Activated CD8-positive, alpha-beta memory T cell treated with anti-CD3 and anti-CD28 coated beads, Interleukin-2, amount 10 ng/mL, durations not matched to agents 7 days and 5 days (primary cell): ENCODE measurements at regions not wholly inside any gene's neighbourhood (a gene's known extent, or its start where the extent isn't known, plus 50 kb on each side); places are given as distances from the start of the nearest gene placed in this dataset.

Source experiments
- ATAC-seq: fragments of 150-1000 bp; cut with Tn5 transposase; one replicate; pipeline ENCODE4 v1.10.0; 2021; ENCODE audit warnings: moderate library complexity
- CTCF ChIA-PET: fragments of 350-600 bp; sonication (Branson Sonifier 250); formaldehyde crosslinking; loops from one replicate; lab custom pipeline; 2021; ENCODE audit warnings: antibody characterized with exemption; lab: Charles Lee
- DNase-seq: peaks from one replicate; pipeline ENCODE4 v3.0.0-alpha.2; 2020
- H3K27ac Mint-ChIP-seq: one replicate; pipeline ENCODE4 v1.8.0; 2021; ENCODE audit warnings: mild to moderate bottlenecking, mixed read lengths
- H3K27me3 Mint-ChIP-seq: one replicate; pipeline ENCODE4 v1.8.0; 2021; ENCODE audit warnings: mixed read lengths
- H3K36me3 Mint-ChIP-seq: one replicate; pipeline ENCODE4 v1.8.0; 2021; ENCODE audit warnings: mild to moderate bottlenecking, mixed read lengths
- H3K4me1 Mint-ChIP-seq: one replicate; pipeline ENCODE4 v1.8.0; 2021; ENCODE audit warnings: mixed read lengths
- H3K4me3 Mint-ChIP-seq: one replicate; pipeline ENCODE4 v1.8.0; 2021; ENCODE audit warnings: mild to moderate bottlenecking, moderate library complexity, mixed read lengths
- H3K9me3 Mint-ChIP-seq: one replicate; pipeline ENCODE4 v1.8.0; 2022; ENCODE audit warnings: low read depth, mixed read lengths

DNA sequence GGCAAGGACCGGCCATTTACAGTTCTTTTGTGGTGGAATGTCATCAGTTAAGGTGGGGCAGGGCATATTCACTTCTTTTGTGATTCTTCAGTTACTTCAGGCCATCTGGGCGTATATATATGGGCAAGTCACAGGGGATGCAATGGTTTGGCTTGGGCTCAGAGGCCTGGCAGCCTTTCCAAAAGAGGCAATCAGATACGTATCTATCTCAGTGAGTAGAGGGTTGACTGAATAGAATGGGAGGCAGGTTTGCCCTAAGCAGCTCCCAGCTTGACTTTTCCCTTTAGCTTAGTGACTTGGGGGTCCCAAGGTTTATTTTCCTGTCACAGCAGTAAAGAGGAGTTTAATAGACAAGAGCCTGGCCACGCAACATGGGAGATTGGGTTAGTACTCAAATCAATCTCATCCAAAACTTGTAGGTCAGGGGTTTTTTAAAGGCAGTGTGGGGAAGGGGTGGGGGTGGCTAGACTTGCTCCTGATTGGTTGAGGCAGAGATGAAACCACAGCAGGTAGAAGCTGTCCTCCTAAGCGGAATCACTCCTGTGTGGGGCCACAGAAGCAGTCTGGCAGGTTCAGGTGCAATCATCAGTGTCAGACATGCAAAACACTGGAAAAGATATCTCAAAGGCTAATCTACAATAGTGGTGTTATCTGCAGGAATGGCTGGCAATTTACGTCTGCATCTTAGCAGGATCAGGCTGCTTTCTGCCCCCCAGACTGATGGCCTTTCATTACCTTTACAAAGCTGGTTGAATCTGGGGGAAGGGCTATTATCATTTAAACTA, 112.9 kb downstream of the TLR5 start:
- H3K4me3 Mint-ChIP-seq, result no peak overlapping the region
- CTCF ChIA-PET, result no interaction called here
- no peaks in the 10 kb centered on the region for H3K36me3 Mint-ChIP-seq
- H3K9me3 Mint-ChIP-seq, result no peaks in the 10 kb centered on the region
- H3K4me1 Mint-ChIP-seq, result peaks cover 2% of the 10 kb centered on the region
- H3K27me3 Mint-ChIP-seq, result no peaks in the 10 kb centered on the region
- no peak overlapping the region for H3K27ac Mint-ChIP-seq
- DNase-seq (no peak), ATAC-seq (no peak)

DNA sequence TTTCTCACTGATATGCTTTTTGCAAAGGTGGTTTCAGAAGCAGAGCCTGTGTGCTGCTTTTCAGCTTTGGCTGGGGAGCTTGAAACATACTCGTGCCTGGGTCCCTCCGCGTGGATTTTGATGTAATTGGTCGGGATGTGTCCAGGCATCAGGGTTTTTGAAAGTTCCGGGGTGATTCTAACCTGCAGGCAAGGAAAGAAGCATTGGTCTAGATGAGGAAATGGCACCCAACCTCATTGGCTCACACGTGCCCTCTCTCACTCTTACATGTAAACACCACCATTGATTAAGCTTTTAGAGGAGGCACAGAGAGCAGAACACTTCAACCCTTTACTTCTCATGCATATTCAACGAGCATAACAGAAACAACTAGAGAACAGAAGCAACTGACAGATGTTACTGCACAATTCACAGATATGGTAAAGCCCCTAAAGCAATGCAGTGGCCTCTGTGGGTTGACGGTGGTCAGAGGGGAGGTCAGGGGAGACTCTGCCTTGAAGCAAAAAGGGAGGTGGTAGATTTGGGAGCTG, 112.1 kb downstream of the TLR5 start:
- CTCF ChIA-PET, result no interaction called here
- DNase-seq (no peak), ATAC-seq (no peak)
- no peak overlapping the region for H3K27ac Mint-ChIP-seq
- H3K36me3 Mint-ChIP-seq, result no peaks in the 10 kb centered on the region
- peaks cover 2% of the 10 kb centered on the region for H3K4me1 Mint-ChIP-seq
- no peaks in the 10 kb centered on the region for H3K9me3 Mint-ChIP-seq
- no peak overlapping the region for H3K4me3 Mint-ChIP-seq
- no peaks in the 10 kb centered on the region for H3K27me3 Mint-ChIP-seq

DNA sequence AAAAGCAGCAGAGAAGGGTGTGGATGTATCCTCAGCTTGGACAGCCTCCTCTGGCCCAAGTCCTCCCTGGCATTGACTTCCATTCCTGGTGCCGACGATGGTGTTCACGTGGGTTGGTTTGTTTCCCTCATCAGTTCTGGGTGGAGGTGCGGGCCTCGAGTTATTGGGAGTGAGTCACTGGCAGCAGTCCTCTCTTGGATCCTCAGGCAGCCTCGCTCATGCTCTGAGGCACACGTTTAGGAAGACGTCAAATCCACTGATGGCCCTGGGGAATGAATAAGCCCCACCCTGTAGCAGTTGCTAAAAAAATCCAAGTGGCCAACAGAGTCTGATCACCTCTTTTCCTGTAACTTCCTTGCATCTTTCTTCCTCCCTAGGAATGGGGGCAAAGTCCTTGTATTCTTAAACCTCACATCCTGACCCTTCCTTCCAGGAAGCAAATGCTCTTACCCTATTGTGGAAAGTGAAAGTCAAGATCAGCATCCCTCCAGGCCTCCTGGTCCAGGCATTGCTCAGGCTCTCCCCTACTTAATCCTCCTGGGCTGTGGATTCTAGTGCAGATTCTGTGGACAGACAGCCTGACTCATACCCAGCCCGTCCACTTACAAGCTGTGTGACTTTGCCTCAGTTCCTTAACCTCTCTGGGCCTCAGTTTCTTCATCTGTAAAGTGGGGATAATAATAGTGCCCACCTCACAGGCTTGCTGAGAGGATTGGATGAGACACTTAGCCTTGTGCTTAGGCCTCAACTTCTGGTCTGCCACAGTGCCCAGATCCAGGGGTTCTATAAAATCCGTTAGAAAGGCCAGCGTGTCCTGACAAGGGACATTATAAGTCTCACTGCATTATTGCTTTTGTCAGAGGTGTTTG, 111.1 kb downstream of the TLR5 start:
- Mint-ChIP-seq H3K9me3 (no peaks in the 10 kb centered on the region), H3K27me3 (no peaks in the 10 kb centered on the region), H3K4me1 (no peaks in the 10 kb centered on the region), H3K27ac (no peak overlapping the region), H3K36me3 (no peaks in the 10 kb centered on the region), H3K4me3 (no peak overlapping the region)
- ATAC-seq (no peak), DNase-seq (no peak)
- CTCF ChIA-PET, result no interaction called here

DNA sequence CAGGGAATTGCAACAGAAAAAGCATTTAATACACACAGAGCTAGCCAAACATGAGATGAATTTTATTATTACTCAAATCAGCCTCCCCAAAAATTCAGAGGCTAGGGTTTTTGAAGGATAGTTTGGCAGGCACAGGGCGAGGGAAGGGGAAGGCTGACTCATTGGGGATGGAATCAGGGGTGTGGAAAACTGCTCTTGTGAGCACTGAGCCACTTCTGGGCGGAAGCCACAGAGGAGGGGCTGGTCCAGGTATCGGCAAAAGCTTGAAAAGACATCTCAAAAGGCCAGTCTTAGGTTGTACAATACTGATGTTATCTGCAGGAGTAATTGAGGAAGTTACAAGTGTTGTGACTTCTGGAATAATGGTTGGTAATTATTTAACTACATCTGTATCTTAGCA, 109.4 kb downstream of the TLR5 start:
- no peaks in the 10 kb centered on the region for H3K4me1 Mint-ChIP-seq
- no peaks in the 10 kb centered on the region for H3K27me3 Mint-ChIP-seq
- H3K9me3 Mint-ChIP-seq, result no peaks in the 10 kb centered on the region
- no peak overlapping the region for H3K4me3 Mint-ChIP-seq
- no peak overlapping the region for H3K27ac Mint-ChIP-seq
- DNase-seq, result no peak
- CTCF ChIA-PET, result no interaction called here
- ATAC-seq, result no peak
- no peaks in the 10 kb centered on the region for H3K36me3 Mint-ChIP-seq

DNA sequence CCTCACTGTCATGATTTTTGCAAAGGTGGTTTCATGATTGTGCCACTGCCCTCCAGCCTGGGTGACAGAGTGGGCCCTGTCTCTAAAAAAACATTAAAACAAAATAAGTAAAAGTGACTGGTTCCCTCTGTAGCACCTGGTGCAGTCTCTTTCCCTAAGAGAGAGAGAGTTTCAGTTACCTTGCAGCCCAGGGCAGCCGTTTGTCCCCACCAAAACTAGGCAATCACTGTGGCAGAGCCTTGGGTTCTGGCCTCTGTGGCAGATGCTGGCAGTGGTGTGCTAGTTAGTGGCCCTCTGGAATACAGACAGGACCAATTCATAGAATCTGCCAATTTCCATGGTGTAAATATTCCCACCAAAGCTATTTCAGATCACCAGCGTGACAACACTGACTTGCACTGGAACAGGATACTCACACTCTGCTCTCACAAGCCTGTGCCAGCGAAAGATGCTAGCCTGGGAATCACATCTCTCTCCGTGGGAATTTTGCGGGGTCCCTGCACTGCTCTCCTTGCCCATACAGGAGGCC, 108.7 kb downstream of the TLR5 start:
- Mint-ChIP-seq H3K36me3 (no peaks in the 10 kb centered on the region), H3K4me3 (no peak overlapping the region), H3K9me3 (no peaks in the 10 kb centered on the region), H3K27ac (no peak overlapping the region), H3K4me1 (no peaks in the 10 kb centered on the region), H3K27me3 (no peaks in the 10 kb centered on the region)
- DNase-seq (no peak), ATAC-seq (no peak)
- CTCF ChIA-PET, result no interaction called here

DNA sequence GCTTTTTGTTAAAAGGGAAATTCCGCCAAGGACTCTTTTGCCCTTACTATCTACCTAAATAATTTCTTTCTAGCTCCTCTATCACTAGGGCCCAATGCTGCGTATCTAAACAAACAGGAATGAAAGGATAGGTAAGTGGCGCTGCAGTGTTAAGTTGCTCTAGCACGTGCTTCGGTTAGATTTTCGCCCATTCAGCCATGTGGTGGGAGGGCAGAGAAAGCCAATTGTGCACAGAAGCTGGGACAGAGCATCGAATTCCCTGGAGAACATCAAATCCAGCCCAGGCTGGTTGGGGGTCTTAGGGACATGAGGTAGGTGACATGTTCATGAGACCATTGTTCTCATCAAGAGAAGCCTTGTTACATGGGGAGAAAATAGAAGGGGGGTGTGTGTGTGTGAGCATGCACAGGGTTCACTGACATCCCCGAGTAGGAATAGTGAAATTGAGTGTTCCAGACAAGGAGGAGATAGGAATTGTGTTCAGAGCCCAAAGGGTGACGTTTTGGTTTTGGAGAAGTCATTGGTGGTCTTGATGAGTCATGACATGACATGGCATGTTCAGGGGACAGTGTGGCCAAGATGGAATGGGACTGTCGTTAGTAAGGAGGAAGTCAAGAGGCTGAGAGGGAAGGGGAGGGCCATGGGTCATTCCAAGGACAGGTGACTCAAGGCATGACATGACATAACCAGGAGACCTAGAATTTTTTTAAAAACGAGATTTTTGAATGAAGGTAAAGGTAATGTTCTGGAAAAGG, 107.1 kb downstream of the TLR5 start:
- H3K4me1 Mint-ChIP-seq, result no peaks in the 10 kb centered on the region
- no peak overlapping the region for H3K4me3 Mint-ChIP-seq
- no peak overlapping the region for H3K27ac Mint-ChIP-seq
- ATAC-seq (no peak), DNase-seq (no peak)
- H3K9me3 Mint-ChIP-seq, result no peaks in the 10 kb centered on the region
- no peaks in the 10 kb centered on the region for H3K27me3 Mint-ChIP-seq
- CTCF ChIA-PET, result no interaction called here
- H3K36me3 Mint-ChIP-seq, result no peaks in the 10 kb centered on the region

DNA sequence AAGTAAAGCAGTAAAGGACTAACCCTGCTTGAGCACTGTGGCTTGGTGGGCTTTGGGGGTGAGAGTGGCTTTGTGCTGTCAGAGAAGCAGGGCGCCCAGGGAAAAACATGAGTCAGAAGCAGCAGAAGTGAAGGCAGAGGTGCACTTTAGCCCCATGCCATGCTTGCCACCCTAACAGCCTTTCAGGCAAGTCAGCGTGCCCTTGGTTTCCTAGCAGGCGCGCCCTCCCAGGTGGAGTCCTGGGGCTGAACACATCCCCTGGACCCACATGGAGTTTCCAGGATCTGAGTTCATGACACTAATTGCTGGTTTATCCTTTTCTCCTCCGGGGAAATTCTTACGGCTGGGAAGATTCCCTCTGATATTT, 106.6 kb downstream of the TLR5 start:
- DNase-seq, result no peak
- Mint-ChIP-seq H3K27me3 (no peaks in the 10 kb centered on the region), H3K27ac (no peak overlapping the region), H3K36me3 (no peaks in the 10 kb centered on the region), H3K4me3 (no peak overlapping the region), H3K9me3 (no peaks in the 10 kb centered on the region), H3K4me1 (no peaks in the 10 kb centered on the region)
- CTCF ChIA-PET, result no interaction called here
- no peak for ATAC-seq

DNA sequence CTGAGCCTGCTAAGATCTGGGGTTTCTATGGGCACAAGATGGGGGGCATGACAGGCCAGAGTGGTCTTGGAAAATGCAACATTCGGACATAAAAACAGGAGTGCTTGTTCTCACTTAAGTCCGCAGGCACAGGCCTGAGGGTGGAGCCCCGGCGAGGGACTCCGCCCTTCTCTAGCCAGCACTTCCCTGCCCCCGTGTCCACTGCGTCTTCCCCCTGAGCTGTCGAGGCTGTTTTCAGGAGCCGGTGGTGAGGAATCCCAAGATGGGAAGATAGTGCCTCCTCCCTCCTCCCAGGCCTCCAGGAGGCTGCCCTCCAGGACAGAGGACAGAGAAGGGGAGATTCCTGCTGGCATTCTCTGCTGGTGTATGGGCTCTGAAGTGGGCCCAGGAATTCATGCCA, 105.2 kb downstream of the TLR5 start:
- Mint-ChIP-seq H3K27me3 (no peaks in the 10 kb centered on the region), H3K4me3 (no peak overlapping the region), H3K9me3 (no peaks in the 10 kb centered on the region), H3K27ac (no peak overlapping the region), H3K36me3 (no peaks in the 10 kb centered on the region), H3K4me1 (no peaks in the 10 kb centered on the region)
- CTCF ChIA-PET, result no interaction called here
- ATAC-seq, result no peak
- DNase-seq, result no peak

DNA sequence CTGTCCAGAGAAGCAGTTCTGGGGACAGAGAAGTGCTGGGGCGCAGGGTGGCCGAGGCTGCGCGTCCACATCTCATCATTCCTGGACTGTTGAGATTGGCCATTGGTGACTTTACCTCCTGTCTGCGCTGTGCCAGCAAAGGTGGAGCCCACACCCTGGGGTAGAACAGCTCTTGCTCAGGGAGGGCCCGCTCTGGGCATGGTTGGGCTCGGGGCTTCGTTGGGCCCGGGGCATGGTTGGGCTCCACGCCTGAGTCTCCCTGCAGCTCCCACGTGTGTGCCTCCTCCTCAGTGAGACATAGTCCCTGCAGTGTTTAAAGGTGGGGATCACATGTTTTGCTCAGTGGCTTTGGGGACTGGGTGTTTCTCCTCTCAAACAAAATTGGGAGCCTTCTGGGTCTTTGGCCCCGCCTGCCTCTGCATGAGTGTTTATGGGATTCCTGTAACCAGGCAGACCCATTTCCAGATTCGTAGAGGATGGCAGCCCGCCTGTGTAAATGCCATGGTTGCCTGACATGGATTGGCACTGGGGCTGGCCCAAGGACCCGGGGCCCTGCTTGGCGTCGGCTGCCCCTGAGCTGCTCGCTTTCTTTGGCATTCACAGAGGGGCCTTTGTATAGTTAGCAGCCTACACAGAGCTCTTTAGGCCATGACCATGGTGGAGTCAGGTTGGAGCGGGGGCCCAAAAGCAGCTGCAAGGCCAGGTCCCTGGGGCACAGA, 104.6 kb downstream of the TLR5 start:
- no peaks in the 10 kb centered on the region for H3K36me3 Mint-ChIP-seq
- ATAC-seq (no peak), DNase-seq (no peak)
- no peak overlapping the region for H3K4me3 Mint-ChIP-seq
- CTCF ChIA-PET, result no interaction called here
- H3K9me3 Mint-ChIP-seq, result no peaks in the 10 kb centered on the region
- H3K27me3 Mint-ChIP-seq, result no peaks in the 10 kb centered on the region
- no peaks in the 10 kb centered on the region for H3K4me1 Mint-ChIP-seq
- H3K27ac Mint-ChIP-seq, result no peak overlapping the region

DNA sequence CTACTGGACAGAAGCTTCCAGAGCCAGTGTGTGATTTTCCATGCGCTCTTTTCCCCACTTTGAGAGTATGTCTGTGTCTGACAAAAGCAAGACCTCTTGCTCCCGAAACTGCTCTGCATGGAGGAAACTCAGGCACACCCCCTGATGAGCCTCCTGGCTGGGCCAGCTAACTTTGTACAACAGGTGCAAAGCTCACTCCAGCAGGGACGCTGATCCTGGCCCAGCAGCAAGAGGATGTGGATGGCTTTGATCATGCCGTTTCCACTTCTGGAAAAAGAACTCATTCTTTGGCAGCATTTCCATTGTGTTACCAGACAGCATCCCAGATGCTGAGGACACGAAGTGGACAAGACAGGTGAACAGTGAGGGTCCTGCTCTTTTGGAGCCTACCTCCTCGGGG, 103.1 kb downstream of the TLR5 start:
- ATAC-seq (no peak), DNase-seq (no peak)
- Mint-ChIP-seq H3K4me3 (no peak overlapping the region), H3K4me1 (no peaks in the 10 kb centered on the region), H3K27ac (no peak overlapping the region), H3K9me3 (no peaks in the 10 kb centered on the region), H3K27me3 (no peaks in the 10 kb centered on the region), H3K36me3 (no peaks in the 10 kb centered on the region)
- CTCF ChIA-PET, result no interaction called here

DNA sequence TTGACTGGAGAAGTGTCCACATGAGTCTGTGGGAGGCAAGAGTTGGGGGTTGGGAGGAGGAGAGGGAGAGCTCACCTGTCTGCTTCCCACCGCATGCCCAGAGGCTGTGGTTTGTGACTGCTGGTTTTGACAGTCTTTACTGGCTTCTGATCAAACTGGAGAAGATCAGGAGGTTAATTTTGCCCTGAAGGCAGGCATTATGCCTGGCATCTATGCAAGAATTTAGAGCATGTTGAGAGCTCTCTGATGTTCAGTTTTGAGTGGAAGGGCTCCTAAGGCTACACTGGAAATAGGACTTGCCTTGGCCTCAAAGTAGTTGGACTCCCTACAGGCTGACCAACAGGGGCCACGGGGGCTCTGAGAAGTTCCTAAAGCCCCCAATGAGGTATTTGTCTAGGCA, 101.6 kb downstream of the TLR5 start:
- no peak for DNase-seq
- no peak for ATAC-seq
- CTCF ChIA-PET, result no interaction called here
- H3K4me3 Mint-ChIP-seq, result no peak overlapping the region
- H3K36me3 Mint-ChIP-seq, result no peaks in the 10 kb centered on the region
- H3K27me3 Mint-ChIP-seq, result no peaks in the 10 kb centered on the region
- H3K9me3 Mint-ChIP-seq, result no peaks in the 10 kb centered on the region
- H3K4me1 Mint-ChIP-seq, result no peaks in the 10 kb centered on the region
- H3K27ac Mint-ChIP-seq, result no peak overlapping the region

DNA sequence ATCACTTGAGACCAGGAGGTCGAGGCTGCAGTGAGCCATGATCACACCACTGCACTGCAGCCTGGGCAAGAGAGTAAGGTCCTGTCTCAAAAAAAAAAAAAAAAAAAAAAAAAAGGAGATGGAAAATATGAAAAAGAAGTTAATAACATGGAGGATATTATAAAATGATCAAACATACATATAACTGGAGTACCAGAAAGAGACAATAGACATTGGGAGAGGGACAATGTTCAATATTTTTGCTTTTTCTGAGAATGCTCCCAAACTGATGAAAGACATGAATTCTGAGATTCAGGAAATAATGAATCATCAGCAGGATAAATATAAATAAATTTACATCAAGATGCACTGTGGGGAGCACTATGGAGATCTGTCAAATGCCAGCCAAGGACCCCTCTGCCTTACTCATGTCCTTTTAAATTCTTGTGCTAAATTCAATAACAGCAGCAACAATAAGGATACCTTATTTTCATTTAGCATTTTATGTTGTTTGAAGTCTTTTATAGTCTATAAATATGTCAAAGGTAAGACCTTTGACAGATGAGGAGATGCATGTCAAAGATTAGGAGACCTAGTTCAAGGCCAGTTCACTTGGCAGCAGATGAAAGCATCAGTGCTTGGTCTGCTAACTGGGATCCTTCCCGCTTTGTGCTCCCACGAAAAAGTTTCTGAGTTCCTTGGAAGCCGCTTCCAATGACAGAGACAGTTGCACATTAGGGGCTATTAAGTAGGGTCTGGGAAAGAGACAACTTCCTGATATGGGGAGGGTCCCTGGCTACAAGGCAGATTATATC, 97.7 kb downstream of the TLR5 start:
- no peaks in the 10 kb centered on the region for H3K9me3 Mint-ChIP-seq
- H3K4me1 Mint-ChIP-seq, result no peaks in the 10 kb centered on the region
- ATAC-seq (no peak), DNase-seq (no peak)
- peaks cover 2% of the 10 kb centered on the region for H3K27me3 Mint-ChIP-seq
- H3K4me3 Mint-ChIP-seq, result no peak overlapping the region
- H3K27ac Mint-ChIP-seq, result no peak overlapping the region
- CTCF ChIA-PET, result no interaction called here
- H3K36me3 Mint-ChIP-seq, result no peaks in the 10 kb centered on the region
